ENCODE measurements at regions not wholly inside any gene's neighbourhood (a gene's known extent, or its start where the extent isn't known, plus 50 kb on each side); places are given as distances from the start of the nearest gene placed in this dataset.

DNA sequence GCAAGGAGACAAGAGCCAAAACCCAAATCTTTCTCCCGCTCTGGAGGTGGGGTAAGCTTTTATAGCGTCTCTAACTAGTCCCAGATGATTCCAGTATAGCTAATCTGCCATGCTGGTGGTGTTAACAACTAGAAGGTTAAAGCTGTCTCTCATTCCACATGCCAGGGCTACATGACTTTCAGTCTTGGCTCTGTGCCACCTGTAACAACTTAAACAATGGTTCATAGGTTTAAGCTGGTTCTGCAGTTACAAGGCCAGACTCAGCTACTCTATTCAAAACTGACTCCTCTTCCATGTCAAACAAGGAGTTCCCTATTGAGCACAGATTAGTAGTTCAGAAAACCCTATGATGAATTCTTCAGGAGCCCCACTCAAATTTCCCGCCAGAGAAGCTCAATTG lies 128.9 kb downstream of the ELOVL4 start:
- DNase-seq (no peak), FAIRE-seq (no peak), ATAC-seq (no peak)
- 92 to 99% methylated on average over 3 of the region's 3 CpGs for WGBS, 2 donors
- Histone ChIP-seq H3K4me3 (no peak overlapping the region), H3K4me1 (peaks cover 0 to 3% (median 0%) of the 10 kb centered on the region in 3 donors), H3K27me3 (no peaks in the 10 kb centered on the region), H3K36me3 (no peaks in the 10 kb centered on the region), H3K9me3 (no peaks in the 10 kb centered on the region), H3K27ac (no peak overlapping the region)
- TF ChIP-seq, protein P1, sequence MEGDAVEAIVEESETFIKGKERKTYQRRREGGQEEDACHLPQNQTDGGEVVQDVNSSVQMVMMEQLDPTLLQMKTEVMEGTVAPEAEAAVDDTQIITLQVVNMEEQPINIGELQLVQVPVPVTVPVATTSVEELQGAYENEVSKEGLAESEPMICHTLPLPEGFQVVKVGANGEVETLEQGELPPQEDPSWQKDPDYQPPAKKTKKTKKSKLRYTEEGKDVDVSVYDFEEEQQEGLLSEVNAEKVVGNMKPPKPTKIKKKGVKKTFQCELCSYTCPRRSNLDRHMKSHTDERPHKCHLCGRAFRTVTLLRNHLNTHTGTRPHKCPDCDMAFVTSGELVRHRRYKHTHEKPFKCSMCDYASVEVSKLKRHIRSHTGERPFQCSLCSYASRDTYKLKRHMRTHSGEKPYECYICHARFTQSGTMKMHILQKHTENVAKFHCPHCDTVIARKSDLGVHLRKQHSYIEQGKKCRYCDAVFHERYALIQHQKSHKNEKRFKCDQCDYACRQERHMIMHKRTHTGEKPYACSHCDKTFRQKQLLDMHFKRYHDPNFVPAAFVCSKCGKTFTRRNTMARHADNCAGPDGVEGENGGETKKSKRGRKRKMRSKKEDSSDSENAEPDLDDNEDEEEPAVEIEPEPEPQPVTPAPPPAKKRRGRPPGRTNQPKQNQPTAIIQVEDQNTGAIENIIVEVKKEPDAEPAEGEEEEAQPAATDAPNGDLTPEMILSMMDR (IDR thresholded peaks at IDR 0.05), result no peak
- intact Hi-C loops (cut with DNase I), result no loop called here

DNA sequence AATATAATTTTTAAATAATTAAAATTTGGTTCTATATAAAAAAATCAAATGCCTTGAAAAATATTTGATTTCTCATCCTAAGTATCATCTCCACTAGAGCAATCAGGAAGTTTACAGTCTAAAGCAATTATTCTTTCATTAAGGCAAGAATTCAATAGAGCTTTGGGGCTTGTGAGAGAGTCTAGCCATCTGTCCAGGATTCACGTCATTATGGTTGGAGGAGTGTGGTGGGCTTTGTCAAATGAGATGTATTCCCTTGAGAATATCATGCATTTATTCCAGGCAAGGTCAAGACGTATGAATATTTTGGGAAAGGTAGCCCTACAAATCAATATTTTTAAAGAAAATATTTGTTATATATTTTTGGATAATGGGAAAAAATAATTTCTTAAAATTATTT lies 132.4 kb downstream of the ELOVL4 start:
- ATAC-seq, result no peak
- Histone ChIP-seq H3K36me3 (no peaks in the 10 kb centered on the region), H3K9me3 (no peaks in the 10 kb centered on the region), H3K27me3 (no peaks in the 10 kb centered on the region), H3K4me3 (no peak overlapping the region), H3K4me1 (peaks cover 0 to 7% (median 0%) of the 10 kb centered on the region in 3 donors), H3K27ac (no peak overlapping the region)
- TF ChIP-seq, protein P1 (IDR thresholded peaks at IDR 0.05), result no peak
- DNase-seq, result no peak
- intact Hi-C loops (cut with DNase I), result no loop called here
- no peak for FAIRE-seq
- 69 to 81% methylated on average over 2 of the region's 2 CpGs for WGBS, 2 donors

DNA sequence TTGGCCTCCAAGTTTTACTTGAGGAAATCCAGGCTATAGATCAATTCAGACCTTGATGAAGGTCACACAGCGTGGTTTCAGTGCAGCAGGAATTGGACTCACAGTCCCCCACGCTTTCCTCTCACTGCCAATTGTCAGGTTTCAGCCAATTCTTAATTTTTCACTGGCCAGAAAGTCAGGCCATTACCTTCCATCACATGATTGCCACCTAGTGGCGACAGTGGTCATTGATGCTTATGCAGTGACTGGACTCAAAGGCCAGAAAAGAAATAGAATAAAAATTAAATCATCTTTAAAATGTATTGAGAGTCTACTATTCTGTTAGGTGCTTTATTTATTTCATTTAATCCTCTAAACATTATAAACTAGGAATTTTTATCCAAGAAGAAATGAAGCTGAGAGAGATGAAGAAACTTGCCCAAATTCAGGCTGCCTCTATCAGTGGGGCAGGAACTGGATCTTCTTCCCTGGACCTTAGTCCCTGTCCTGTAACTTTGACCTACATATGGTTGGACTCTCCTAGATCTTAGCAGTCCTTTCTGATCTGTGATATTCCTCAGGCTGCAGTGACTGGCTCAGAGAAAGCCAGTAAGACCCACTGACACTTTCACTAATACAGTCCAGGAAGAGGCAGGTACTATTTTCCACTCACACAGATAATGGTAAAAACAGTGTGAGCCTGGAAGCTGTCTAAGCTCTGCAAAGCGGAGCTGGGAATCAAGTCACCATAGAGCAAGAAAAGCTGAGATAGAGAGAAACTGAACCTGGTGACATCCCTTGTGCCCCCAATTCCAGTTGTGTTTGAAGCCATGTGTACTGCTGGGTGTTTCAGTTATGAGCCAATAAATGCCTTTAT lies 133.3 kb downstream of the ELOVL4 start:
- intact Hi-C loops (cut with DNase I), result no loop called here
- H3K9me3 ChIP-seq, result no peaks in the 10 kb centered on the region
- DNase-seq (peak; percentile 52 to 84 (median 64)), ATAC-seq (peak; percentile 76 to 95 (median 89)), FAIRE-seq (no peak)
- no peaks in the 10 kb centered on the region for H3K27me3 ChIP-seq
- no peaks in the 10 kb centered on the region for H3K36me3 ChIP-seq
- H3K4me3 ChIP-seq, result no peak overlapping the region
- no peak overlapping the region for H3K27ac ChIP-seq
- peaks cover 0 to 7% (median 0%) of the 10 kb centered on the region in 3 donors for H3K4me1 ChIP-seq
- TF ChIP-seq, protein P1 (IDR thresholded peaks at IDR 0.05), result peak; percentile 66 to 95 (median 86)
- WGBS, 2 donors, result 4 to 9% methylated on average over 4 of the region's 4 CpGs

DNA sequence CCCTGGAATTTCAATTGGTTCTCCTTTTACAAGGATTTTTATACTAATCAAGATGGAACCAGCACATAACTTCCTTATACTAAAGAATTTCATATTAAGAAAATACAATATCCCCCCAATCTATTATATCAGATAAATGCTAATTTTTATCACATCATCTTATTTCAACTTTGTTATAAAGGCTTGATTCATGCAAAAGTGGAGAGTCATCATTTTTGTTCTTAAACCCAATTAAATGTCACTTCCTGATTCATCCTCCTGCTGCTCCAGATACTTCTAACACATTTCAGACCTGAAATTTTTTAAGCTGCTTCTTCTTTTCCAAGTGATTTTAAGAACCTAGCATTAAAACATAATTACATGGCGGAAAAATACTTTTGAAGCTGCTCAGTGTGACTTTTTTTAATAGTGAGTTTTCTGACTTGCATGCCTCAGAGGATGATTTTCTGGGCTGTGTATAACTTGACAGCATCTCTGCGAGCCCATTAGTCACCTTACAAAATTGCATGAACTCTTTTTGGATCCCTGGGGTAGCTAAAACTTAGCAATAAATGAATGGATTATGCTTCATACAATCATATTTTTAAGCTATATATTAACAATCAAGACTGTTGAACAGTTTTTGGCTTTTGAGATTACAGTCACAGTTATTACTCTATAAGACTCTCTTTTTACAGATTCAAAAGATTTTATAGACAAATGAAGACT lies 134.1 kb downstream of the ELOVL4 start:
- no peak for ATAC-seq
- DNase-seq, result no peak
- H3K36me3 ChIP-seq, result no peaks in the 10 kb centered on the region
- H3K4me1 ChIP-seq, result peaks cover 0 to 7% (median 0%) of the 10 kb centered on the region in 3 donors
- no peak for FAIRE-seq
- H3K27ac ChIP-seq, result no peak overlapping the region
- WGBS, 2 donors, result 90 to 92% methylated on average over 2 of the region's 2 CpGs
- intact Hi-C loops (cut with DNase I), result no loop called here
- no peaks in the 10 kb centered on the region for H3K9me3 ChIP-seq
- TF ChIP-seq, protein P1 (IDR thresholded peaks at IDR 0.05), result no peak
- H3K27me3 ChIP-seq, result no peaks in the 10 kb centered on the region
- no peak overlapping the region for H3K4me3 ChIP-seq
